Skeletal muscle satellite cell (primary cell): ENCODE measurements at regions not wholly inside any gene's neighbourhood (a gene's known extent, or its start where the extent isn't known, plus 50 kb on each side); places are given as distances from the start of the nearest gene placed in this dataset. TPM values are rescaled to one million over a fixed set of nuclear protein-coding genes. Genes with fewer than 3 reads are reported as not detected.

ENCODE experiments used
- H3K27me3 ChIP-seq: 2 replicates; pipeline ENCODE4 v1.7.0; 2013; ENCODE audit warnings: low read length; ENCODE audit not compliant: control insufficient read depth, insufficient read depth
- H3K36me3 ChIP-seq: 2 replicates; pipeline ENCODE4 v1.7.0; 2013; ENCODE audit warnings: mild to moderate bottlenecking, control low read depth, low read length; ENCODE audit not compliant: insufficient read depth
- H3K4me1 ChIP-seq: 2 replicates; pipeline ENCODE4 v1.7.0; 2013; ENCODE audit warnings: low read length; ENCODE audit not compliant: control insufficient read depth, insufficient read depth
- H3K4me2 ChIP-seq: 2 replicates; pipeline ENCODE4 v1.7.0; 2013; ENCODE audit warnings: mild to moderate bottlenecking, low read length
- H3K4me3 ChIP-seq: 2 replicates; pipeline ENCODE4 v1.7.0; 2013; ENCODE audit warnings: low read length
- H3K9ac ChIP-seq: 2 replicates; pipeline ENCODE4 v1.7.0; 2013; ENCODE audit warnings: mild to moderate bottlenecking, low read depth, low read length, moderate library complexity
- H3K9me3 ChIP-seq: replicated peaks from 2 replicates; pipeline ENCODE4 v1.7.0; 2013; ENCODE audit warnings: mild to moderate bottlenecking, control low read depth, low read length
- small RNA-seq: library from RNA; depleted of rRNA; stranded (forward); fragments of <200 nt; gene quantifications from one replicate; pipeline ENCODE3, GENCODE V24; 2012

GRCh38 chr2:186913870-186914269 lies 64.9 kb upstream of the ZSWIM2 start:
- H3K4me2 ChIP-seq = no peak overlapping the region
- no peaks in the 10 kb centered on the region for H3K36me3 ChIP-seq
- no peak overlapping the region for H3K9ac ChIP-seq
- H3K4me1 ChIP-seq = no peaks in the 10 kb centered on the region
- no peaks in the 10 kb centered on the region for H3K9me3 ChIP-seq
- H3K27me3 ChIP-seq = no peaks in the 10 kb centered on the region
- H3K4me3 ChIP-seq = no peak overlapping the region

DNA sequence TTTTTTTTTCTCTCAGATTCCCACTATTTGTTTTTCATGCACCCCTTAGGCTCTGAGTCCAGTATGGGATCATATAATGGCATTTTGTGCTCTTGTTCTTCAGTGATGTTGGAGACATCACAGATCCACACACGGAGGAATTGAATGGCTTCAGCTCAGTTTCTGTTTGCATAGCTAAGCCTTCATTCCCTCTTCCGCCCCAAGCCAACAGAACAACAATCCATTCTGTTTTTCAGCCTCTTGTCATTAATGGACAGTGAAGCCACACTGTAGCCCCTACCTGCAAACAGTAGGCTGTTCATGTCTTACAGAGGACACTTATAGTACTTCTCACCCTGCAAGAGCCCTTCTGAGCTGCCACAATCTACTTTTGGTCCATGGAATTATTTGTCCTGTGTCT lies 64.0 kb upstream of the ZSWIM2 start:
- Histone ChIP-seq H3K4me2 (no peak overlapping the region), H3K9me3 (no peaks in the 10 kb centered on the region), H3K4me1 (no peaks in the 10 kb centered on the region), H3K9ac (no peak overlapping the region), H3K36me3 (no peaks in the 10 kb centered on the region), H3K4me3 (no peak overlapping the region), H3K27me3 (no peaks in the 10 kb centered on the region)

DNA sequence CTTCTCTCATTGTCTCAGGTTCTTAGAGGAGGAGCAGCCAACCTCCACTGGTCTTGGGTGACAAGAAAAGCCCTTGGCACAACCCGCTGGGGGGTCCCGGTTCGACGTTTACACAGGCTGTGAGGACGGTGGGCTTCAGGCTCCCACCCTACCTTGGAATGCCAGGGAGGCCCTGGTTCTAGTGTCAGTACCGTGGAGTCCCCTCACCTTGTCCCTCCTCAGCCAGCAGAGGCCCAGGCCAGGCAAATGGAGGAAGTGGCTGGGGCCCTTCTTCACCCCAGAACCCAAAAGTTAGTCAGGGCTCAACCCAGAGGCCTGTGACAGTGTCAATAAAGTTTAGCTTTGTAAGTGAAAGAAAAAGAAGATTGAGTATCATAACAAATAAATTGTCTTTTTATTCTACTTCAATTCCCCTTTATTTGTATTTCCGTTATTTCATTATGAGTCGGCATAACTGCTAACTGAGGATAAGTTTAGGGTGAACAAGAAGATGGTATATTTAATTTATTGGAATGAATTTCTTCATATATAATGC lies 62.6 kb upstream of the ZSWIM2 start:
- Histone ChIP-seq H3K4me1 (no peaks in the 10 kb centered on the region), H3K36me3 (no peaks in the 10 kb centered on the region), H3K27me3 (no peaks in the 10 kb centered on the region), H3K9me3 (no peaks in the 10 kb centered on the region), H3K9ac (no peak overlapping the region), H3K4me3 (no peak overlapping the region), H3K4me2 (no peak overlapping the region)

DNA sequence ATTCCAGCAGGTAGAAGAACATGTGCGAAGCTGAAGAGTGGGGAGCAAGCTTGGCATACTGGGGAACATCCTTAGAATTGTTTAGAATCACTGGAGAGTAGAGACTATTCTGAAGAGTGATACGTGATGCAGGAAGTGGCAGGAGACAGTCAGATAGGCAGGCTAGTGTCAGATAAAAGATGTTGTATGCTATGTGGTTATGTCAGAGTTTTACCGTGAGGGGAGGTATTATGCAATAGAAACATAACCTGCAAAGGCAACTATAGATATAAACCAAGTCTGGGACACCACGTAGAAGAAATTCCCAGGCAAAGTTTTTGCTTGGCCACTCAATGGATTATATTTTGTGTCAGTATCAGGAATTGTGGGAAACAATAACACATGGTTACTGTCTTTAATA lies 62.0 kb upstream of the ZSWIM2 start:
- H3K4me2 ChIP-seq = no peak overlapping the region
- no peaks in the 10 kb centered on the region for H3K9me3 ChIP-seq
- no peaks in the 10 kb centered on the region for H3K27me3 ChIP-seq
- H3K4me1 ChIP-seq = no peaks in the 10 kb centered on the region
- no peaks in the 10 kb centered on the region for H3K36me3 ChIP-seq
- no peak overlapping the region for H3K4me3 ChIP-seq
- no peak overlapping the region for H3K9ac ChIP-seq

GRCh38 chr2:186909095-186909494 lies 60.1 kb upstream of the ZSWIM2 start:
- H3K4me2 ChIP-seq = no peak overlapping the region
- H3K27me3 ChIP-seq = no peaks in the 10 kb centered on the region
- no peaks in the 10 kb centered on the region for H3K9me3 ChIP-seq
- H3K9ac ChIP-seq = no peak overlapping the region
- H3K36me3 ChIP-seq = no peaks in the 10 kb centered on the region
- H3K4me1 ChIP-seq = no peaks in the 10 kb centered on the region
- no peak overlapping the region for H3K4me3 ChIP-seq

GRCh38 chr2:186907897-186908296 lies 58.9 kb upstream of the ZSWIM2 start:
- Histone ChIP-seq H3K4me1 (no peaks in the 10 kb centered on the region), H3K27me3 (no peaks in the 10 kb centered on the region), H3K4me2 (no peak overlapping the region), H3K36me3 (no peaks in the 10 kb centered on the region), H3K4me3 (no peak overlapping the region), H3K9me3 (no peaks in the 10 kb centered on the region), H3K9ac (no peak overlapping the region)

GRCh38 chr2:186903216-186903615 lies 54.2 kb upstream of the ZSWIM2 start:
- Histone ChIP-seq H3K4me3 (no peak overlapping the region), H3K4me2 (no peak overlapping the region), H3K4me1 (no peaks in the 10 kb centered on the region), H3K9me3 (no peaks in the 10 kb centered on the region), H3K9ac (no peak overlapping the region), H3K36me3 (no peaks in the 10 kb centered on the region), H3K27me3 (no peaks in the 10 kb centered on the region)

Small RNA genes in the stretch of these regions (small RNA-seq; reads per million reads assigned to genes)
- not detected for gene RN7SKP42
- gene RNU6-989P = not detected
